Stimulated activated naive B cell treated with anti-CD40 and anti-IgM and Interleukin-4, amounts not matched to agents 10 μg/mL and 1 μg/mL and 100 μg/mL, for 72 hours (primary cell): ENCODE measurements at regions not wholly inside any gene's neighbourhood (a gene's known extent, or its start where the extent isn't known, plus 50 kb on each side); places are given as distances from the start of the nearest gene placed in this dataset.
A peak's percentile ranks its signal among the peaks of the same experiment; 100 is the strongest.

Experiments
- ATAC-seq, 2 donors: fragments of 150-1000 bp; cut with Tn5 transposase; replicated peaks; 2 replicates each; pipeline ENCODE4 v1.10.0; 2021; ENCODE audit warnings: moderate library complexity in 1 of 2
- DNase-seq: peaks from one replicate; pipeline ENCODE4 v3.0.0; 2021
- H3K27ac Mint-ChIP-seq: one replicate; pipeline ENCODE4 v1.8.0; 2022; ENCODE audit warnings: mild to moderate bottlenecking, mixed read lengths
- H3K27me3 Mint-ChIP-seq, 2 donors: one replicate each; pipeline ENCODE4 v1.8.0; 2022; ENCODE audit warnings: mixed read lengths in 2 of 2
- H3K36me3 Mint-ChIP-seq, 2 donors: one replicate each; pipeline ENCODE4 v1.8.0; 2022; ENCODE audit warnings: mixed read lengths in 2 of 2, mild to moderate bottlenecking in 1 of 2
- H3K4me1 Mint-ChIP-seq, 2 donors: one replicate each; pipeline ENCODE4 v1.8.0; 2022; ENCODE audit warnings: mixed read lengths in 2 of 2, mild to moderate bottlenecking in 1 of 2
- H3K4me3 Mint-ChIP-seq, 2 donors: one replicate each; pipeline ENCODE4 v1.8.0; 2022; ENCODE audit warnings: mild to moderate bottlenecking in 2 of 2, mixed read lengths in 2 of 2, moderate library complexity in 1 of 2
- H3K9me3 Mint-ChIP-seq, 2 donors: one replicate each; pipeline ENCODE4 v1.8.0; 2022; ENCODE audit warnings: mixed read lengths in 2 of 2, mild to moderate bottlenecking in 1 of 2

- DNase-seq (no peak), ATAC-seq (no peak)
- H3K4me3 Mint-ChIP-seq = no peak overlapping the region
- no peaks in the 10 kb centered on the region for H3K9me3 Mint-ChIP-seq
- peaks cover 12 to 14% of the 10 kb centered on the region in 2 donors for H3K27me3 Mint-ChIP-seq
- no peak overlapping the region for H3K27ac Mint-ChIP-seq
- no peaks in the 10 kb centered on the region for H3K36me3 Mint-ChIP-seq
- peaks cover 0 to 2% of the 10 kb centered on the region in 2 donors for H3K4me1 Mint-ChIP-seq
These were observed 402.7 kb downstream of the HNRNPD start for GRCh38 chr4:81971061-81971460.

GRCh38 chr4:81970454-81970853 is 403.3 kb downstream of the HNRNPD start:
- Mint-ChIP-seq H3K36me3 (no peaks in the 10 kb centered on the region), H3K27me3 (peaks cover 12 to 14% of the 10 kb centered on the region in 2 donors), H3K9me3 (no peaks in the 10 kb centered on the region), H3K4me3 (no peak overlapping the region), H3K4me1 (peaks cover 4 to 8% of the 10 kb centered on the region in 2 donors), H3K27ac (no peak overlapping the region)
- ATAC-seq = no peak
- DNase-seq = no peak

- ATAC-seq (no peak), DNase-seq (no peak)
- H3K4me1 Mint-ChIP-seq = peaks cover 6 to 9% of the 10 kb centered on the region in 2 donors
- no peaks in the 10 kb centered on the region for H3K9me3 Mint-ChIP-seq
- H3K36me3 Mint-ChIP-seq = no peaks in the 10 kb centered on the region
- H3K4me3 Mint-ChIP-seq = no peak overlapping the region
- H3K27me3 Mint-ChIP-seq = peaks cover 3 to 15% of the 10 kb centered on the region in 2 donors
- no peak overlapping the region for H3K27ac Mint-ChIP-seq
These were observed 407.1 kb downstream of the HNRNPD start for GRCh38 chr4:81966676-81967075.

GRCh38 chr4:81965911-81966310 is 407.9 kb downstream of the HNRNPD start:
- ATAC-seq (no peak), DNase-seq (no peak)
- peaks cover 0 to 13% of the 10 kb centered on the region in 2 donors for H3K27me3 Mint-ChIP-seq
- H3K36me3 Mint-ChIP-seq = no peaks in the 10 kb centered on the region
- peaks cover 6 to 9% of the 10 kb centered on the region in 2 donors for H3K4me1 Mint-ChIP-seq
- no peak overlapping the region for H3K4me3 Mint-ChIP-seq
- H3K9me3 Mint-ChIP-seq = no peaks in the 10 kb centered on the region
- H3K27ac Mint-ChIP-seq = no peak overlapping the region

GRCh38 chr4:81965454-81965853 is 408.3 kb downstream of the HNRNPD start:
- DNase-seq (no peak), ATAC-seq (peak in 1 of 2 donors; percentile 53)
- H3K4me1 Mint-ChIP-seq = peaks cover 6 to 9% of the 10 kb centered on the region in 2 donors
- peaks cover 0 to 13% of the 10 kb centered on the region in 2 donors for H3K27me3 Mint-ChIP-seq
- H3K27ac Mint-ChIP-seq = no peak overlapping the region
- no peak overlapping the region for H3K4me3 Mint-ChIP-seq
- no peaks in the 10 kb centered on the region for H3K36me3 Mint-ChIP-seq
- H3K9me3 Mint-ChIP-seq = no peaks in the 10 kb centered on the region

- ATAC-seq (no peak), DNase-seq (no peak)
- Mint-ChIP-seq H3K27ac (no peak overlapping the region), H3K9me3 (no peaks in the 10 kb centered on the region), H3K4me1 (peaks cover 6 to 9% of the 10 kb centered on the region in 2 donors), H3K36me3 (no peaks in the 10 kb centered on the region), H3K4me3 (no peak overlapping the region), H3K27me3 (peaks cover 6 to 14% of the 10 kb centered on the region in 2 donors)
These were observed 410.1 kb downstream of the HNRNPD start for GRCh38 chr4:81963763-81964020.

- DNase-seq = no peak
- Mint-ChIP-seq H3K27me3 (peaks cover 6 to 14% of the 10 kb centered on the region in 2 donors), H3K4me3 (no peak overlapping the region), H3K36me3 (no peaks in the 10 kb centered on the region), H3K9me3 (no peaks in the 10 kb centered on the region), H3K4me1 (peaks cover 6 to 9% of the 10 kb centered on the region in 2 donors), H3K27ac (no peak overlapping the region)
- ATAC-seq = no peak
These were observed 410.6 kb downstream of the HNRNPD start for GRCh38 chr4:81963015-81963762.

- Mint-ChIP-seq H3K4me1 (peaks cover 5 to 7% of the 10 kb centered on the region in 2 donors), H3K27me3 (peaks cover 6 to 9% of the 10 kb centered on the region in 2 donors), H3K36me3 (no peaks in the 10 kb centered on the region), H3K4me3 (no peak overlapping the region), H3K27ac (no peak overlapping the region), H3K9me3 (no peaks in the 10 kb centered on the region)
- ATAC-seq (no peak), DNase-seq (no peak)
These were observed 412.8 kb downstream of the HNRNPD start for GRCh38 chr4:81960961-81961360.

GRCh38 chr4:81954271-81954670 is 419.5 kb downstream of the HNRNPD start:
- ATAC-seq = no peak
- Mint-ChIP-seq H3K27ac (no peak overlapping the region), H3K9me3 (no peaks in the 10 kb centered on the region), H3K36me3 (no peaks in the 10 kb centered on the region), H3K4me3 (no peak overlapping the region), H3K27me3 (peaks cover 8 to 24% of the 10 kb centered on the region in 2 donors), H3K4me1 (no peaks in the 10 kb centered on the region)
- DNase-seq = no peak

- no peaks in the 10 kb centered on the region for H3K9me3 Mint-ChIP-seq
- no peak for ATAC-seq
- H3K27ac Mint-ChIP-seq = no peak overlapping the region
- peaks cover 18 to 29% of the 10 kb centered on the region in 2 donors for H3K27me3 Mint-ChIP-seq
- no peak for DNase-seq
- H3K4me3 Mint-ChIP-seq = no peak overlapping the region
- no peaks in the 10 kb centered on the region for H3K4me1 Mint-ChIP-seq
- H3K36me3 Mint-ChIP-seq = no peaks in the 10 kb centered on the region
These were observed 421.8 kb downstream of the HNRNPD start for GRCh38 chr4:81951891-81952455.

GRCh38 chr4:81946996-81947395 is 426.8 kb downstream of the HNRNPD start:
- no peak overlapping the region for H3K4me3 Mint-ChIP-seq
- no peaks in the 10 kb centered on the region for H3K36me3 Mint-ChIP-seq
- peaks cover 23 to 35% of the 10 kb centered on the region in 2 donors for H3K27me3 Mint-ChIP-seq
- no peaks in the 10 kb centered on the region for H3K4me1 Mint-ChIP-seq
- H3K27ac Mint-ChIP-seq = no peak overlapping the region
- H3K9me3 Mint-ChIP-seq = no peaks in the 10 kb centered on the region
- ATAC-seq = no peak
- no peak for DNase-seq

GRCh38 chr4:81930506-81931238 is 443.1 kb downstream of the HNRNPD start:
- no peak overlapping the region for H3K4me3 Mint-ChIP-seq
- no peaks in the 10 kb centered on the region for H3K36me3 Mint-ChIP-seq
- DNase-seq (no peak), ATAC-seq (peak in 1 of 2 donors; percentile 62)
- peaks cover 5 to 10% of the 10 kb centered on the region in 2 donors for H3K27me3 Mint-ChIP-seq
- H3K27ac Mint-ChIP-seq = no peak overlapping the region
- peaks cover 0 to 2% of the 10 kb centered on the region in 2 donors for H3K9me3 Mint-ChIP-seq
- peaks cover 0 to 3% of the 10 kb centered on the region in 2 donors for H3K4me1 Mint-ChIP-seq

- ATAC-seq = no peak
- Mint-ChIP-seq H3K4me3 (no peak overlapping the region), H3K27ac (no peak overlapping the region), H3K9me3 (no peaks in the 10 kb centered on the region), H3K4me1 (peaks cover 5 to 6% of the 10 kb centered on the region in 2 donors), H3K36me3 (no peaks in the 10 kb centered on the region), H3K27me3 (peaks cover 10 to 11% of the 10 kb centered on the region in 2 donors)
- no peak for DNase-seq
These were observed 450.7 kb downstream of the HNRNPD start for GRCh38 chr4:81923140-81923539.

- H3K4me1 Mint-ChIP-seq = peaks cover 5 to 6% of the 10 kb centered on the region in 2 donors
- no peak overlapping the region for H3K27ac Mint-ChIP-seq
- H3K9me3 Mint-ChIP-seq = no peaks in the 10 kb centered on the region
- H3K4me3 Mint-ChIP-seq = no peak overlapping the region
- H3K27me3 Mint-ChIP-seq = peaks cover 10 to 11% of the 10 kb centered on the region in 2 donors
- no peak for DNase-seq
- ATAC-seq = no peak
- no peaks in the 10 kb centered on the region for H3K36me3 Mint-ChIP-seq
These were observed 450.6 kb upstream of the RASGEF1B start for GRCh38 chr4:81922313-81922712.

- no peak overlapping the region for H3K4me3 Mint-ChIP-seq
- ATAC-seq (peak; percentile 22 to 73), DNase-seq (no peak)
- H3K27ac Mint-ChIP-seq = no peak overlapping the region
- H3K4me1 Mint-ChIP-seq = peaks cover 5 to 6% of the 10 kb centered on the region in 2 donors
- no peaks in the 10 kb centered on the region for H3K36me3 Mint-ChIP-seq
- H3K27me3 Mint-ChIP-seq = peaks cover 10 to 11% of the 10 kb centered on the region in 2 donors
- no peaks in the 10 kb centered on the region for H3K9me3 Mint-ChIP-seq
These were observed 450.0 kb upstream of the RASGEF1B start for GRCh38 chr4:81921751-81922159.
